ENCODE measurements at regions not wholly inside any gene's neighbourhood (a gene's known extent, or its start where the extent isn't known, plus 50 kb on each side); places are given as distances from the start of the nearest gene placed in this dataset.
"Not testable (repeated sequence)": the region's sequence is repeated elsewhere in the genome, so short reads cannot be mapped to it uniquely, and the experiment has no call there.

- Mint-ChIP-seq H3K4me1 (no peaks in the 10 kb centered on the region), H3K36me3 (peaks cover 1% of the 10 kb centered on the region), H3K27ac (no peak overlapping the region), H3K27me3 (peaks cover 4% of the 10 kb centered on the region), H3K4me3 (no peak overlapping the region), H3K9me3 (peaks cover 0 to 4% (median 0%) of the 10 kb centered on the region in 3 donors)
Measured at GRCh38 chr9:71331603-71332002, 210.2 kb upstream of the TRPM3 start.

GRCh38 chr9:71329873-71330272, 208.5 kb upstream of the TRPM3 start:
- Mint-ChIP-seq H3K9me3 (no peaks in the 10 kb centered on the region), H3K27ac (no peak overlapping the region), H3K27me3 (peaks cover 4% of the 10 kb centered on the region), H3K4me1 (no peaks in the 10 kb centered on the region), H3K4me3 (no peak overlapping the region), H3K36me3 (peaks cover 1% of the 10 kb centered on the region)

GRCh38 chr9:71326360-71326759, 204.9 kb upstream of the TRPM3 start:
- no peaks in the 10 kb centered on the region for H3K9me3 Mint-ChIP-seq
- H3K36me3 Mint-ChIP-seq, result no peaks in the 10 kb centered on the region
- H3K4me1 Mint-ChIP-seq, result no peaks in the 10 kb centered on the region
- H3K27ac Mint-ChIP-seq, result no peak overlapping the region
- peaks cover 8% of the 10 kb centered on the region for H3K27me3 Mint-ChIP-seq
- H3K4me3 Mint-ChIP-seq, result no peak overlapping the region

GRCh38 chr9:71323357-71323756, 201.9 kb upstream of the TRPM3 start:
- H3K36me3 Mint-ChIP-seq, result no peaks in the 10 kb centered on the region
- H3K9me3 Mint-ChIP-seq, result no peaks in the 10 kb centered on the region
- no peak overlapping the region for H3K4me3 Mint-ChIP-seq
- H3K27ac Mint-ChIP-seq, result no peak overlapping the region
- no peaks in the 10 kb centered on the region for H3K4me1 Mint-ChIP-seq
- H3K27me3 Mint-ChIP-seq, result peaks cover 6% of the 10 kb centered on the region

- H3K36me3 Mint-ChIP-seq, result no peaks in the 10 kb centered on the region
- H3K9me3 Mint-ChIP-seq, result no peaks in the 10 kb centered on the region
- H3K4me1 Mint-ChIP-seq, result no peaks in the 10 kb centered on the region
- H3K27ac Mint-ChIP-seq, result no peak overlapping the region
- no peak overlapping the region for H3K4me3 Mint-ChIP-seq
- H3K27me3 Mint-ChIP-seq, result peaks cover 6% of the 10 kb centered on the region
Measured at GRCh38 chr9:71322311-71322710, 200.9 kb upstream of the TRPM3 start.

- no peak overlapping the region for H3K4me3 Mint-ChIP-seq
- no peaks in the 10 kb centered on the region for H3K27me3 Mint-ChIP-seq
- H3K9me3 Mint-ChIP-seq, result no peaks in the 10 kb centered on the region
- H3K36me3 Mint-ChIP-seq, result no peaks in the 10 kb centered on the region
- H3K4me1 Mint-ChIP-seq, result no peaks in the 10 kb centered on the region
- H3K27ac Mint-ChIP-seq, result no peak overlapping the region
Measured at GRCh38 chr9:71308454-71308853, 187.0 kb upstream of the TRPM3 start.

- H3K4me3 Mint-ChIP-seq, result no peak overlapping the region
- no peak overlapping the region for H3K27ac Mint-ChIP-seq
- H3K9me3 Mint-ChIP-seq, result no peaks in the 10 kb centered on the region
- H3K4me1 Mint-ChIP-seq, result no peaks in the 10 kb centered on the region
- no peaks in the 10 kb centered on the region for H3K36me3 Mint-ChIP-seq
- H3K27me3 Mint-ChIP-seq, result no peaks in the 10 kb centered on the region
Measured at GRCh38 chr9:71306134-71306533, 184.7 kb upstream of the TRPM3 start.

GRCh38 chr9:71303351-71303750, 181.9 kb upstream of the TRPM3 start:
- Mint-ChIP-seq H3K4me3 (no peak overlapping the region), H3K27me3 (no peaks in the 10 kb centered on the region), H3K36me3 (no peaks in the 10 kb centered on the region), H3K27ac (no peak overlapping the region), H3K4me1 (no peaks in the 10 kb centered on the region), H3K9me3 (no peaks in the 10 kb centered on the region)

GRCh38 chr9:71302776-71303175, 181.4 kb upstream of the TRPM3 start:
- Mint-ChIP-seq H3K4me1 (no peaks in the 10 kb centered on the region), H3K4me3 (no peak overlapping the region), H3K36me3 (no peaks in the 10 kb centered on the region), H3K27ac (no peak overlapping the region), H3K9me3 (no peaks in the 10 kb centered on the region), H3K27me3 (no peaks in the 10 kb centered on the region)

GRCh38 chr9:71295928-71296327, 174.5 kb upstream of the TRPM3 start:
- peaks cover 2% of the 10 kb centered on the region for H3K36me3 Mint-ChIP-seq
- H3K9me3 Mint-ChIP-seq, result no peaks in the 10 kb centered on the region
- H3K4me1 Mint-ChIP-seq, result no peaks in the 10 kb centered on the region
- no peak overlapping the region for H3K27ac Mint-ChIP-seq
- no peak overlapping the region for H3K4me3 Mint-ChIP-seq
- no peaks in the 10 kb centered on the region for H3K27me3 Mint-ChIP-seq

- no peaks in the 10 kb centered on the region for H3K9me3 Mint-ChIP-seq
- no peaks in the 10 kb centered on the region for H3K36me3 Mint-ChIP-seq
- H3K27me3 Mint-ChIP-seq, result no peaks in the 10 kb centered on the region
- H3K4me1 Mint-ChIP-seq, result no peaks in the 10 kb centered on the region
- no peak overlapping the region for H3K27ac Mint-ChIP-seq
- H3K4me3 Mint-ChIP-seq, result no peak overlapping the region
Measured at GRCh38 chr9:71286146-71286545, 164.7 kb upstream of the TRPM3 start.

- no peaks in the 10 kb centered on the region for H3K27me3 Mint-ChIP-seq
- H3K9me3 Mint-ChIP-seq, result no peaks in the 10 kb centered on the region
- H3K27ac Mint-ChIP-seq, result no peak overlapping the region
- no peaks in the 10 kb centered on the region for H3K36me3 Mint-ChIP-seq
- no peaks in the 10 kb centered on the region for H3K4me1 Mint-ChIP-seq
- H3K4me3 Mint-ChIP-seq, result no peak overlapping the region
Measured at GRCh38 chr9:71285191-71285656, 163.8 kb upstream of the TRPM3 start.

GRCh38 chr9:71282116-71282515, 160.7 kb upstream of the TRPM3 start:
- not testable (repeated sequence) for H3K4me3 Mint-ChIP-seq, H3K27me3 Mint-ChIP-seq, H3K9me3 Mint-ChIP-seq, H3K4me1 Mint-ChIP-seq, H3K27ac Mint-ChIP-seq, H3K36me3 Mint-ChIP-seq

GRCh38 chr9:71279151-71279739, 157.8 kb upstream of the TRPM3 start:
- H3K36me3 Mint-ChIP-seq, result no peaks in the 10 kb centered on the region
- no peak overlapping the region for H3K27ac Mint-ChIP-seq
- H3K4me1 Mint-ChIP-seq, result no peaks in the 10 kb centered on the region
- no peaks in the 10 kb centered on the region for H3K27me3 Mint-ChIP-seq
- H3K9me3 Mint-ChIP-seq, result no peaks in the 10 kb centered on the region
- no peak overlapping the region for H3K4me3 Mint-ChIP-seq

- Mint-ChIP-seq H3K27me3 (no peaks in the 10 kb centered on the region), H3K9me3 (no peaks in the 10 kb centered on the region), H3K27ac (no peak overlapping the region)
Measured at GRCh38 chr9:71273613-71274012, 152.2 kb upstream of the TRPM3 start.

GRCh38 chr9:71271602-71272001, 150.2 kb upstream of the TRPM3 start:
- peaks cover 0 to 4% (median 0%) of the 10 kb centered on the region in 3 donors for H3K4me1 Mint-ChIP-seq
- no peaks in the 10 kb centered on the region for H3K9me3 Mint-ChIP-seq
- no peak overlapping the region for H3K27ac Mint-ChIP-seq
- peaks cover 1% of the 10 kb centered on the region for H3K27me3 Mint-ChIP-seq
- H3K36me3 Mint-ChIP-seq, result no peaks in the 10 kb centered on the region
- H3K4me3 Mint-ChIP-seq, result no peak overlapping the region

More at GRCh38 chr9:71273613-71274012, 152.2 kb upstream of the TRPM3 start:
- Mint-ChIP-seq H3K36me3 (no peaks in the 10 kb centered on the region), H3K4me3 (no peak overlapping the region), H3K4me1 (peaks cover 0 to 4% (median 0%) of the 10 kb centered on the region in 3 donors)

Data from IgD-negative memory B cell (primary cell).